ENCODE measurements at regions not wholly inside any gene's neighbourhood (a gene's known extent, or its start where the extent isn't known, plus 50 kb on each side); places are given as distances from the start of the nearest gene placed in this dataset.

- intact Hi-C loops (cut with DNase I), result no loop called here
- ATAC-seq (ENCODE audit: low FRiP score) (no peak), DNase-seq (no peak)
- H3K36me3 ChIP-seq (ENCODE audit: control insufficient read depth in 1 of 2, insufficient read depth in 2 of 2, low read length in 1 of 2), result no peaks in the 10 kb centered on the region
- no peaks in the 10 kb centered on the region for H3K4me1 ChIP-seq (ENCODE audit: control insufficient read depth in 1 of 2, insufficient read depth in 2 of 2, low read length in 2 of 2)
- H3K9me3 ChIP-seq (ENCODE audit: control insufficient read depth, low read length), result no peaks in the 10 kb centered on the region
- H3K27ac ChIP-seq (ENCODE audit: low read depth in 1 of 2, low read length in 2 of 2), result no peak overlapping the region
- no peak overlapping the region for H3K4me3 ChIP-seq (ENCODE audit: low read length in 2 of 2)
- H3K27me3 ChIP-seq (ENCODE audit: control insufficient read depth in 1 of 2, insufficient read depth in 2 of 2, low read length in 1 of 2), result peaks cover 0 to 1% of the 10 kb centered on the region in 2 donors
- WGBS, 2 donors, result 67 to 70% methylated on average over 3 of the region's 3 CpGs
Measured at GRCh38 chr6:82681119-82681714, 317.6 kb downstream of the TPBG start.

- peaks cover 0 to 1% of the 10 kb centered on the region in 2 donors for H3K27me3 ChIP-seq (ENCODE audit: control insufficient read depth in 1 of 2, insufficient read depth in 2 of 2, low read length in 1 of 2)
- DNase-seq, result no peak
- no peak overlapping the region for H3K4me3 ChIP-seq (ENCODE audit: low read length in 2 of 2)
- H3K36me3 ChIP-seq (ENCODE audit: control insufficient read depth in 1 of 2, insufficient read depth in 2 of 2, low read length in 1 of 2), result no peaks in the 10 kb centered on the region
- H3K27ac ChIP-seq (ENCODE audit: low read depth in 1 of 2, low read length in 2 of 2), result no peak overlapping the region
- H3K9me3 ChIP-seq (ENCODE audit: control insufficient read depth, low read length), result no peaks in the 10 kb centered on the region
- WGBS, 2 donors, result 75 to 81% methylated on average over 3 of the region's 3 CpGs
- intact Hi-C loops (cut with DNase I), result no loop called here
- H3K4me1 ChIP-seq (ENCODE audit: control insufficient read depth in 1 of 2, insufficient read depth in 2 of 2, low read length in 2 of 2), result no peaks in the 10 kb centered on the region
- no peak for ATAC-seq (ENCODE audit: low FRiP score)
Measured at GRCh38 chr6:82686719-82687118, 323.1 kb downstream of the TPBG start.

GRCh38 chr6:82687855-82688254, 324.2 kb downstream of the TPBG start:
- Histone ChIP-seq H3K27ac (ENCODE audit: low read depth in 1 of 2, low read length in 2 of 2) (no peak overlapping the region), H3K4me1 (ENCODE audit: control insufficient read depth in 1 of 2, insufficient read depth in 2 of 2, low read length in 2 of 2) (no peaks in the 10 kb centered on the region), H3K9me3 (ENCODE audit: control insufficient read depth, low read length) (no peaks in the 10 kb centered on the region), H3K4me3 (ENCODE audit: low read length in 2 of 2) (no peak overlapping the region), H3K36me3 (ENCODE audit: control insufficient read depth in 1 of 2, insufficient read depth in 2 of 2, low read length in 1 of 2) (no peaks in the 10 kb centered on the region), H3K27me3 (ENCODE audit: control insufficient read depth in 1 of 2, insufficient read depth in 2 of 2, low read length in 1 of 2) (peaks cover 0 to 1% of the 10 kb centered on the region in 2 donors)
- no peak for DNase-seq
- intact Hi-C loops (cut with DNase I), result no loop called here
- no peak for ATAC-seq (ENCODE audit: low FRiP score)
- 60 to 64% methylated on average over 7 of the region's 7 CpGs for WGBS, 2 donors

GRCh38 chr6:82690283-82690682, 326.7 kb downstream of the TPBG start:
- no peaks in the 10 kb centered on the region for H3K9me3 ChIP-seq (ENCODE audit: control insufficient read depth, low read length)
- no peak overlapping the region for H3K27ac ChIP-seq (ENCODE audit: low read depth in 1 of 2, low read length in 2 of 2)
- H3K27me3 ChIP-seq (ENCODE audit: control insufficient read depth in 1 of 2, insufficient read depth in 2 of 2, low read length in 1 of 2), result no peaks in the 10 kb centered on the region
- ATAC-seq (ENCODE audit: low FRiP score) (no peak), DNase-seq (no peak)
- WGBS, 2 donors, result 84 to 86% methylated on average over 6 of the region's 6 CpGs
- intact Hi-C loops (cut with DNase I), result no loop called here
- H3K4me3 ChIP-seq (ENCODE audit: low read length in 2 of 2), result no peak overlapping the region
- H3K36me3 ChIP-seq (ENCODE audit: control insufficient read depth in 1 of 2, insufficient read depth in 2 of 2, low read length in 1 of 2), result no peaks in the 10 kb centered on the region
- H3K4me1 ChIP-seq (ENCODE audit: control insufficient read depth in 1 of 2, insufficient read depth in 2 of 2, low read length in 2 of 2), result no peaks in the 10 kb centered on the region

GRCh38 chr6:82691997-82692396, 328.4 kb downstream of the TPBG start:
- H3K9me3 ChIP-seq (ENCODE audit: control insufficient read depth, low read length), result no peaks in the 10 kb centered on the region
- ATAC-seq (ENCODE audit: low FRiP score) (no peak), DNase-seq (no peak)
- intact Hi-C loops (cut with DNase I), result no loop called here
- no peak overlapping the region for H3K4me3 ChIP-seq (ENCODE audit: low read length in 2 of 2)
- H3K27me3 ChIP-seq (ENCODE audit: control insufficient read depth in 1 of 2, insufficient read depth in 2 of 2, low read length in 1 of 2), result no peaks in the 10 kb centered on the region
- H3K27ac ChIP-seq (ENCODE audit: low read depth in 1 of 2, low read length in 2 of 2), result no peak overlapping the region
- H3K4me1 ChIP-seq (ENCODE audit: control insufficient read depth in 1 of 2, insufficient read depth in 2 of 2, low read length in 2 of 2), result no peaks in the 10 kb centered on the region
- no peaks in the 10 kb centered on the region for H3K36me3 ChIP-seq (ENCODE audit: control insufficient read depth in 1 of 2, insufficient read depth in 2 of 2, low read length in 1 of 2)

- no peak overlapping the region for H3K27ac ChIP-seq (ENCODE audit: low read depth in 1 of 2, low read length in 2 of 2)
- H3K4me1 ChIP-seq (ENCODE audit: control insufficient read depth in 1 of 2, insufficient read depth in 2 of 2, low read length in 2 of 2), result no peaks in the 10 kb centered on the region
- 28 to 36% methylated on average over 1 of the region's 1 CpG for WGBS, 2 donors
- H3K36me3 ChIP-seq (ENCODE audit: control insufficient read depth in 1 of 2, insufficient read depth in 2 of 2, low read length in 1 of 2), result no peaks in the 10 kb centered on the region
- intact Hi-C loops (cut with DNase I), result no loop called here
- no peak for ATAC-seq (ENCODE audit: low FRiP score)
- H3K9me3 ChIP-seq (ENCODE audit: control insufficient read depth, low read length), result no peaks in the 10 kb centered on the region
- no peak for DNase-seq
- no peak overlapping the region for H3K4me3 ChIP-seq (ENCODE audit: low read length in 2 of 2)
- H3K27me3 ChIP-seq (ENCODE audit: control insufficient read depth in 1 of 2, insufficient read depth in 2 of 2, low read length in 1 of 2), result no peaks in the 10 kb centered on the region
Measured at GRCh38 chr6:82693094-82693493, 329.5 kb downstream of the TPBG start.

- Histone ChIP-seq H3K4me3 (ENCODE audit: low read length in 2 of 2) (no peak overlapping the region), H3K4me1 (ENCODE audit: control insufficient read depth in 1 of 2, insufficient read depth in 2 of 2, low read length in 2 of 2) (no peaks in the 10 kb centered on the region), H3K27ac (ENCODE audit: low read depth in 1 of 2, low read length in 2 of 2) (no peak overlapping the region), H3K9me3 (ENCODE audit: control insufficient read depth, low read length) (no peaks in the 10 kb centered on the region), H3K36me3 (ENCODE audit: control insufficient read depth in 1 of 2, insufficient read depth in 2 of 2, low read length in 1 of 2) (no peaks in the 10 kb centered on the region), H3K27me3 (ENCODE audit: control insufficient read depth in 1 of 2, insufficient read depth in 2 of 2, low read length in 1 of 2) (no peaks in the 10 kb centered on the region)
- ATAC-seq (ENCODE audit: low FRiP score) (no peak), DNase-seq (no peak)
- 81 to 87% methylated on average over 3 of the region's 3 CpGs for WGBS, 2 donors
- intact Hi-C loops (cut with DNase I), result no loop called here
Measured at GRCh38 chr6:82701341-82701740, 337.7 kb downstream of the TPBG start.

GRCh38 chr6:82702574-82702973, 339.0 kb downstream of the TPBG start:
- DNase-seq (no peak), ATAC-seq (ENCODE audit: low FRiP score) (no peak)
- Histone ChIP-seq H3K4me3 (ENCODE audit: low read length in 2 of 2) (no peak overlapping the region), H3K27me3 (ENCODE audit: control insufficient read depth in 1 of 2, insufficient read depth in 2 of 2, low read length in 1 of 2) (no peaks in the 10 kb centered on the region), H3K27ac (ENCODE audit: low read depth in 1 of 2, low read length in 2 of 2) (no peak overlapping the region), H3K36me3 (ENCODE audit: control insufficient read depth in 1 of 2, insufficient read depth in 2 of 2, low read length in 1 of 2) (no peaks in the 10 kb centered on the region), H3K4me1 (ENCODE audit: control insufficient read depth in 1 of 2, insufficient read depth in 2 of 2, low read length in 2 of 2) (no peaks in the 10 kb centered on the region), H3K9me3 (ENCODE audit: control insufficient read depth, low read length) (no peaks in the 10 kb centered on the region)
- 76 to 78% methylated on average over 3 of the region's 3 CpGs for WGBS, 2 donors
- intact Hi-C loops (cut with DNase I), result no loop called here

- no peaks in the 10 kb centered on the region for H3K27me3 ChIP-seq (ENCODE audit: control insufficient read depth in 1 of 2, insufficient read depth in 2 of 2, low read length in 1 of 2)
- no peaks in the 10 kb centered on the region for H3K36me3 ChIP-seq (ENCODE audit: control insufficient read depth in 1 of 2, insufficient read depth in 2 of 2, low read length in 1 of 2)
- H3K4me1 ChIP-seq (ENCODE audit: control insufficient read depth in 1 of 2, insufficient read depth in 2 of 2, low read length in 2 of 2), result no peaks in the 10 kb centered on the region
- H3K4me3 ChIP-seq (ENCODE audit: low read length in 2 of 2), result no peak overlapping the region
- intact Hi-C loops (cut with DNase I), result no loop called here
- no peaks in the 10 kb centered on the region for H3K9me3 ChIP-seq (ENCODE audit: control insufficient read depth, low read length)
- H3K27ac ChIP-seq (ENCODE audit: low read depth in 1 of 2, low read length in 2 of 2), result no peak overlapping the region
- no peak for ATAC-seq (ENCODE audit: low FRiP score)
- no peak for DNase-seq
- WGBS, 2 donors, result 74 to 79% methylated on average over 4 of the region's 4 CpGs
Measured at GRCh38 chr6:82703230-82703629, 339.6 kb downstream of the TPBG start.

All from aorta (tissue), 5 donors.